GM12873 (cell line): ENCODE measurements at regions not wholly inside any gene's neighbourhood (a gene's known extent, or its start where the extent isn't known, plus 50 kb on each side); places are given as distances from the start of the nearest gene placed in this dataset.

Experiments
- CTCF ChIP-seq: IDR thresholded peaks from 2 replicates; pipeline ENCODE4 v1.5.1; 2012; ENCODE audit warnings: low read depth, mild to moderate bottlenecking, moderate library complexity, low read length, control low read depth; ENCODE audit not compliant: insufficient read depth; ENCODE audit errors: missing control alignments

GRCh38 chr4:12206091-12206490 is 777.4 kb upstream of the HS3ST1 start:
- TF ChIP-seq CTCF: no peak

GRCh38 chr4:12203945-12204344 is 775.3 kb upstream of the HS3ST1 start:
- TF ChIP-seq CTCF: no peak

GRCh38 chr4:12200226-12200625 is 771.5 kb upstream of the HS3ST1 start:
- no peak for TF ChIP-seq CTCF

- no peak for TF ChIP-seq CTCF
These were observed 757.8 kb upstream of the HS3ST1 start for GRCh38 chr4:12186526-12186925.

- no peak for TF ChIP-seq CTCF
These were observed 750.2 kb upstream of the HS3ST1 start for GRCh38 chr4:12178614-12179610.

- no peak for TF ChIP-seq CTCF
These were observed 748.7 kb upstream of the HS3ST1 start for GRCh38 chr4:12177416-12177815.

GRCh38 chr4:12173496-12173895 is 744.8 kb upstream of the HS3ST1 start:
- no peak for TF ChIP-seq CTCF
